IMR-90 (cell line): ENCODE measurements at regions not wholly inside any gene's neighbourhood (a gene's known extent, or its start where the extent isn't known, plus 50 kb on each side); places are given as distances from the start of the nearest gene placed in this dataset.

Experiments
- ATAC-seq: fragments of 200-7000 bp; cut with Tn5 transposase; 2 replicates; pipeline ENCODE4 v1.9.1; 2020; ENCODE audit warnings: low read depth, mild to moderate bottlenecking, moderate library complexity
- BruUV-seq: library from RNA; stranded (reverse); fragments of 400-500 nt; replicated peaks from 2 replicates; lab custom pipeline; 2021; lab: Mats Ljungman, UMichigan
- CTCF ChIA-PET: fragments of 300-600 bp; formaldehyde crosslinking; extraction: SDS; loops from one replicate; lab custom pipeline; 2021; ENCODE audit warnings: antibody characterized with exemption; lab: Yijun Ruan, JAX
- POLR2A ChIA-PET: fragments of 300-600 bp; sonication (Branson Sonifier 250); formaldehyde crosslinking; loops from one replicate; lab custom pipeline; 2022; ENCODE audit warnings: antibody characterized with exemption; ENCODE audit not compliant: unreplicated experiment; lab: Charles Lee
- DNase-seq: peaks from one replicate; pipeline ENCODE4 v3.0.0; 2013
- H2AFZ ChIP-seq: replicated peaks from 2 replicates; pipeline ENCODE3; 2013; ENCODE audit warnings: low read length, mild to moderate bottlenecking; ENCODE audit not compliant: poor library complexity
- H2AK5ac ChIP-seq: 2 replicates; pipeline ENCODE4 v1.6.1; 2013; ENCODE audit warnings: low read depth, low read length, inconsistent platforms
- H2AK9ac ChIP-seq: replicated peaks from 2 replicates; pipeline ENCODE3; 2013; ENCODE audit warnings: mild to moderate bottlenecking, low read depth, low read length, moderate library complexity; ENCODE audit not compliant: poor library complexity
- H2BK120ac ChIP-seq: 2 replicates; pipeline ENCODE4 v1.6.1; 2013; ENCODE audit warnings: low read depth, low read length, inconsistent platforms
- H2BK15ac ChIP-seq: 3 replicates; pipeline ENCODE4 v1.6.1; 2013; ENCODE audit warnings: low read depth, low read length, inconsistent platforms
- H2BK20ac ChIP-seq: 2 replicates; pipeline ENCODE4 v1.6.1; 2013; ENCODE audit warnings: low read depth, mild to moderate bottlenecking, inconsistent platforms, low read length, moderate library complexity
- H2BK5ac ChIP-seq: 2 replicates; pipeline ENCODE4 v1.6.1; 2013; ENCODE audit warnings: mild to moderate bottlenecking, low read depth, low read length, inconsistent platforms; ENCODE audit not compliant: poor library complexity, severe bottlenecking
- H3K14ac ChIP-seq: replicated peaks from 2 replicates; pipeline ENCODE4 v1.6.1; 2013; ENCODE audit warnings: low read depth, low read length, inconsistent platforms
- H3K18ac ChIP-seq: 2 replicates; pipeline ENCODE4 v1.6.1; 2013; ENCODE audit warnings: low read depth, low read length, control low read depth
- H3K23ac ChIP-seq: 2 replicates; pipeline ENCODE4 v1.6.1; 2013; ENCODE audit warnings: low read depth, low read length, inconsistent platforms
- H3K27ac ChIP-seq: 2 replicates; pipeline ENCODE4 v1.5.1; 2013; ENCODE audit warnings: mild to moderate bottlenecking, control low read depth, low read length; ENCODE audit not compliant: insufficient read depth
- H3K27me3 ChIP-seq: 2 replicates; pipeline ENCODE4 v1.6.1; 2013; ENCODE audit warnings: low read length; ENCODE audit not compliant: control insufficient read depth, insufficient read depth
- H3K36me3 ChIP-seq: 2 replicates; pipeline ENCODE4 v1.6.1; 2013; ENCODE audit warnings: low read length, mixed read lengths; ENCODE audit not compliant: control insufficient read depth, insufficient read depth
- H3K4ac ChIP-seq: 2 replicates; pipeline ENCODE4 v1.6.1; 2013; ENCODE audit warnings: low read depth, low read length, inconsistent platforms
- H3K4me1 ChIP-seq: 2 replicates; pipeline ENCODE4 v1.6.1; 2013; ENCODE audit warnings: low read length, mixed read lengths; ENCODE audit not compliant: control insufficient read depth, insufficient read depth
- H3K4me2 ChIP-seq: 2 replicates; pipeline ENCODE4 v1.6.1; 2013; ENCODE audit warnings: low read depth, mild to moderate bottlenecking, control low read depth, low read length, moderate library complexity
- H3K4me3 ChIP-seq: 2 replicates; pipeline ENCODE4 v1.5.1; 2013; ENCODE audit warnings: low read depth, mild to moderate bottlenecking, control low read depth, low read length, moderate library complexity; ENCODE audit not compliant: insufficient read depth
- H3K56ac ChIP-seq: 2 replicates; pipeline ENCODE4 v1.6.1; 2013; ENCODE audit warnings: low read length, inconsistent platforms; ENCODE audit not compliant: insufficient read depth; ENCODE audit errors: extremely low read depth
- H3K79me1 ChIP-seq, 2 experiments: 2 replicates each; pipeline ENCODE4 v1.6.1; 2013; ENCODE audit warnings: low read length in 2 of 2, inconsistent platforms in 1 of 2, low read depth in 1 of 2
- H3K9ac ChIP-seq: 2 replicates; pipeline ENCODE4 v1.6.1; 2013; ENCODE audit warnings: low read depth, low read length, control low read depth
- H3K9me1 ChIP-seq: 2 replicates; pipeline ENCODE4 v1.6.1; 2013; ENCODE audit warnings: low read length, inconsistent platforms; ENCODE audit not compliant: insufficient read depth
- H3K9me3 ChIP-seq: 2 replicates; pipeline ENCODE4 v1.6.1; 2013; ENCODE audit warnings: low read length; ENCODE audit not compliant: control insufficient read depth, insufficient read depth
- H4K20me1 ChIP-seq: 2 replicates; pipeline ENCODE4 v1.6.1; 2013; ENCODE audit warnings: low read length, inconsistent platforms; ENCODE audit not compliant: insufficient read depth
- H4K5ac ChIP-seq: 2 replicates; pipeline ENCODE4 v1.6.1; 2013; ENCODE audit warnings: mild to moderate bottlenecking, low read depth, low read length, control low read depth
- H4K8ac ChIP-seq, 2 experiments: 2 replicates each; pipeline ENCODE4 v1.6.1; 2013; ENCODE audit warnings: low read depth in 2 of 2, low read length in 2 of 2, control low read depth in 1 of 2, inconsistent platforms in 1 of 2
- H4K91ac ChIP-seq: 2 replicates; pipeline ENCODE4 v1.6.1; 2013; ENCODE audit warnings: low read depth, low read length, inconsistent platforms; ENCODE audit not compliant: insufficient read depth
- BHLHE40 ChIP-seq: fragments of 150-350 bp; IDR thresholded peaks from 2 replicates; pipeline ENCODE4 v1.6.1; 2016; ENCODE audit warnings: mild to moderate bottlenecking, low read depth, low read length
- CEBPB ChIP-seq: IDR thresholded peaks from 2 replicates; pipeline ENCODE4 v1.6.1; 2012; ENCODE audit warnings: low read depth, low read length, improper control_type of control experiment
- CHD1 ChIP-seq: IDR thresholded peaks from 2 replicates; pipeline ENCODE4 v1.6.1; 2012; ENCODE audit warnings: low read depth, low read length, improper control_type of control experiment
- FOS ChIP-seq: fragments of 150-350 bp; IDR thresholded peaks from 2 replicates; pipeline ENCODE4 v1.6.1; 2016; ENCODE audit warnings: low read depth, low read length
- MAFK ChIP-seq: IDR thresholded peaks from 2 replicates; pipeline ENCODE4 v1.6.1; 2012; ENCODE audit warnings: low read depth, low read length, improper control_type of control experiment
- MAZ ChIP-seq: IDR thresholded peaks from 2 replicates; pipeline ENCODE4 v1.6.1; 2012; ENCODE audit warnings: low read depth, mild to moderate bottlenecking, low read length, improper control_type of control experiment, moderate library complexity, borderline replicate concordance
- MXI1 ChIP-seq: IDR thresholded peaks from 2 replicates; pipeline ENCODE4 v1.6.1; 2012; ENCODE audit warnings: low read depth, mild to moderate bottlenecking, low read length, moderate library complexity, borderline replicate concordance
- NFE2L2 ChIP-seq: fragments of 150-350 bp; IDR thresholded peaks from 2 replicates; pipeline ENCODE4 v1.6.1; 2016; ENCODE audit warnings: low read depth, mild to moderate bottlenecking, low read length
- POLR2A ChIP-seq: IDR thresholded peaks from 2 replicates; pipeline ENCODE4 v1.6.1; 2012; ENCODE audit warnings: mild to moderate bottlenecking, low read depth, low read length
- RAD21 ChIP-seq: IDR thresholded peaks from 2 replicates; pipeline ENCODE4 v1.6.1; 2012; ENCODE audit warnings: low read length, improper control_type of control experiment
- RCOR1 ChIP-seq: IDR thresholded peaks from 2 replicates; pipeline ENCODE4 v1.6.1; 2012; ENCODE audit warnings: mild to moderate bottlenecking, low read length, improper control_type of control experiment; ENCODE audit not compliant: insufficient replicate concordance
- RFX5 ChIP-seq: IDR thresholded peaks from 2 replicates; pipeline ENCODE4 v1.8.0; 2012; ENCODE audit warnings: low read depth, mild to moderate bottlenecking, low read length, moderate library complexity
- SMC3 ChIP-seq: fragments of 150-350 bp; IDR thresholded peaks from 2 replicates; pipeline ENCODE4 v1.6.1; 2016; ENCODE audit warnings: low read depth, mild to moderate bottlenecking, antibody characterized with exemption, low read length, moderate library complexity
- WGBS, 2 experiments: methylation state at CpG; one replicate each; pipeline versions ENCODE4 v1.1.5 to v1.1.7; 2013; ENCODE audit warnings: missing lambda C conversion rate in 2 of 2; ENCODE audit not compliant: insufficient read length in 1 of 2; ENCODE audit errors: extremely low coverage in 2 of 2; 5-methylcytosine and 5-hydroxymethylcytosine counted together
- dilution Hi-C: fragments of 300-500 bp; cut with HindIII; formaldehyde crosslinking; loops from one replicate; pipeline ENCODE4 v1.14.3; 2018; ENCODE audit warnings: low sequenced_read_pairs; ENCODE audit not compliant: unreplicated experiment
- in situ Hi-C: fragments of 300-500 bp; cut with MboI; formaldehyde crosslinking; loops from 3 replicates; pipeline ENCODE4 v1.14.3; 2019; ENCODE audit warnings: low sequenced_read_pairs, inconsistent platforms, mixed read lengths
- intact Hi-C: fragments of 100-400 bp; cut with micrococcal nuclease; formaldehyde crosslinking; loops from 2 replicates; pipeline ENCODE4 v1.10.0; 2022
- TF ChIP-seq, protein P1 (sequence below): fragments of 150-350 bp; IDR thresholded peaks from 2 replicates; pipeline ENCODE4 v1.6.1; 2017; ENCODE audit warnings: mild to moderate bottlenecking, antibody characterized with exemption, low read length, low read depth
- TF ChIP-seq, protein P2 (sequence below): fragments of 150-350 bp; IDR thresholded peaks from 2 replicates; pipeline ENCODE4 v1.6.1; 2016; ENCODE audit warnings: low read depth, mild to moderate bottlenecking, low read length, moderate library complexity, borderline replicate concordance
- TF ChIP-seq, protein P3 (sequence below): conservative IDR thresholded peaks from 2 replicates; pipeline ENCODE4 v1.5.1; 2012; ENCODE audit warnings: mild to moderate bottlenecking, low read depth, low read length, improper control_type of control experiment

DNA sequence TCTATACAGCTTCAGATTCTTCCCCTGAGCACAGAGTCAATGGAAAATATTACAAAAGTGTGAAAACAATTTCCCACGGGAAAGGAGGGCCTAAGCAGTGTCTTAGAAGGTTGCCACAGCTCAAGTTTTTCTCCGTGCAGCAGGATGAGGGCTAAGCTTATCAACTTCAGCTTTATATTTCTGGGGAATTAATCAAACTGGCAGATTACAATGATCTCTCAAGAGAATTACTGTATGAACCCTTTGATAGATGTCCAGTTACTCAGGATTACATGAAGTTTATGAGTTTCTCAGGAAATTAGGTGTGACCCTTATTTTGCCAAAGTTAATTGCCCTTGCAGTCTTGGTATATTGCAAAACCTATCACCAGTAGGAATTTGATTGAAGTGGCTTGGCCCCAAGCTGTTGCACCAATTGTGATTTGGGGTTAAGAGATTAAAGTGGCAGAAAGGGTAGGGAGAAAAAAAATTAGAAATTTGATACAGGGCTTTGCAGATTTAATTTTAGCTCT is 298.4 kb downstream of the MAP2K6 start:
- Histone ChIP-seq H2BK120ac (no peak overlapping the region), H2AFZ (no peak overlapping the region), H2AK9ac (no peak overlapping the region), H3K9me1 (no peaks in the 10 kb centered on the region), H3K18ac (peak overlapping the region; percentile 41; the same call in 1 of the 2 replicates), H3K27me3 (no peaks in the 10 kb centered on the region), H2BK15ac (no peak overlapping the region), H2BK5ac (no peak overlapping the region), H3K14ac (no peak overlapping the region), H4K8ac (no peak overlapping the region), H3K4me2 (no peak overlapping the region), H3K9me3 (no peaks in the 10 kb centered on the region), H4K91ac (no peak overlapping the region), H3K56ac (no peak overlapping the region), H3K36me3 (no peaks in the 10 kb centered on the region), H2AK5ac (no peak overlapping the region), H3K9ac (no peak overlapping the region), H3K79me1 (no peaks in the 10 kb centered on the region), H3K4me3 (no peak overlapping the region), H3K4me1 (peaks cover 11% of the 10 kb centered on the region), H2BK20ac (no peak overlapping the region), H4K5ac (no peak overlapping the region), H4K20me1 (no peaks in the 10 kb centered on the region), H3K27ac (no peak overlapping the region), H3K4ac (no peak overlapping the region), H3K23ac (no peak overlapping the region)
- TF ChIP-seq MAFK (no peak), CEBPB (no peak), FOS (no peak), BHLHE40 (no peak), POLR2A (no peak), RAD21 (no peak), CHD1 (no peak), MXI1 (no peak), SMC3 (no peak), RCOR1 (no peak), RFX5 (no peak), MAZ (no peak), NFE2L2 (no peak)
- TF ChIP-seq, protein P1, sequence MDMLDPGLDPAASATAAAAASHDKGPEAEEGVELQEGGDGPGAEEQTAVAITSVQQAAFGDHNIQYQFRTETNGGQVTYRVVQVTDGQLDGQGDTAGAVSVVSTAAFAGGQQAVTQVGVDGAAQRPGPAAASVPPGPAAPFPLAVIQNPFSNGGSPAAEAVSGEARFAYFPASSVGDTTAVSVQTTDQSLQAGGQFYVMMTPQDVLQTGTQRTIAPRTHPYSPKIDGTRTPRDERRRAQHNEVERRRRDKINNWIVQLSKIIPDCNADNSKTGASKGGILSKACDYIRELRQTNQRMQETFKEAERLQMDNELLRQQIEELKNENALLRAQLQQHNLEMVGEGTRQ, result no peak
- TF ChIP-seq, protein P2, sequence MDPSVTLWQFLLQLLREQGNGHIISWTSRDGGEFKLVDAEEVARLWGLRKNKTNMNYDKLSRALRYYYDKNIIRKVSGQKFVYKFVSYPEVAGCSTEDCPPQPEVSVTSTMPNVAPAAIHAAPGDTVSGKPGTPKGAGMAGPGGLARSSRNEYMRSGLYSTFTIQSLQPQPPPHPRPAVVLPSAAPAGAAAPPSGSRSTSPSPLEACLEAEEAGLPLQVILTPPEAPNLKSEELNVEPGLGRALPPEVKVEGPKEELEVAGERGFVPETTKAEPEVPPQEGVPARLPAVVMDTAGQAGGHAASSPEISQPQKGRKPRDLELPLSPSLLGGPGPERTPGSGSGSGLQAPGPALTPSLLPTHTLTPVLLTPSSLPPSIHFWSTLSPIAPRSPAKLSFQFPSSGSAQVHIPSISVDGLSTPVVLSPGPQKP, result no peak
- TF ChIP-seq, protein P3, sequence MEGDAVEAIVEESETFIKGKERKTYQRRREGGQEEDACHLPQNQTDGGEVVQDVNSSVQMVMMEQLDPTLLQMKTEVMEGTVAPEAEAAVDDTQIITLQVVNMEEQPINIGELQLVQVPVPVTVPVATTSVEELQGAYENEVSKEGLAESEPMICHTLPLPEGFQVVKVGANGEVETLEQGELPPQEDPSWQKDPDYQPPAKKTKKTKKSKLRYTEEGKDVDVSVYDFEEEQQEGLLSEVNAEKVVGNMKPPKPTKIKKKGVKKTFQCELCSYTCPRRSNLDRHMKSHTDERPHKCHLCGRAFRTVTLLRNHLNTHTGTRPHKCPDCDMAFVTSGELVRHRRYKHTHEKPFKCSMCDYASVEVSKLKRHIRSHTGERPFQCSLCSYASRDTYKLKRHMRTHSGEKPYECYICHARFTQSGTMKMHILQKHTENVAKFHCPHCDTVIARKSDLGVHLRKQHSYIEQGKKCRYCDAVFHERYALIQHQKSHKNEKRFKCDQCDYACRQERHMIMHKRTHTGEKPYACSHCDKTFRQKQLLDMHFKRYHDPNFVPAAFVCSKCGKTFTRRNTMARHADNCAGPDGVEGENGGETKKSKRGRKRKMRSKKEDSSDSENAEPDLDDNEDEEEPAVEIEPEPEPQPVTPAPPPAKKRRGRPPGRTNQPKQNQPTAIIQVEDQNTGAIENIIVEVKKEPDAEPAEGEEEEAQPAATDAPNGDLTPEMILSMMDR, result no peak
- no peak for ATAC-seq
- WGBS, 2 experiments, result no CpG with 5 or more reads among the region's 2 CpGs
- in situ Hi-C loops (no loop called here), intact Hi-C loops (loop anchor here (5.0 kb wide), 2 partner anchors 106 to 454 kb away; partner anchors contain the start of gene KCNJ2), dilution Hi-C loops (no loop called here)
- BruUV-seq, result no TSS peak
- DNase-seq, result no peak
- ChIA-PET CTCF (interaction anchor here (0.5 to 0.9 kb wide), 2 partner anchors 10 to 251 kb away, joined by 3 to 4 read pairs; no protein-coding TSS in a partner anchor), POLR2A (no interaction called here)
